H1 (cell line): ENCODE measurements at regions not wholly inside any gene's neighbourhood (a gene's known extent, or its start where the extent isn't known, plus 50 kb on each side); places are given as distances from the start of the nearest gene placed in this dataset.

Source experiments
- CTCF ChIA-PET: fragments of 300-600 bp; sonication (Branson Sonifier 250); formaldehyde crosslinking; loops from one replicate; lab custom pipeline; 2021; ENCODE audit not compliant: partially characterized antibody; lab: Charles Lee
- POLR2A ChIA-PET: fragments of 300-600 bp; sonication (Branson Sonifier 250); formaldehyde crosslinking; loops from one replicate; lab custom pipeline; 2021; ENCODE audit warnings: inconsistent platforms; ENCODE audit not compliant: partially characterized antibody; lab: Charles Lee
- DNase-seq, 2 experiments: peaks; one replicate each; pipeline versions ENCODE4 v3.0.0 to v3.0.0-alpha.2; 2010 to 2022; ENCODE audit warnings: low spot score in 2 of 2, low read depth in 1 of 2, mixed read lengths in 1 of 2
- FAIRE-seq: peaks from 2 replicates; lab custom pipeline; 2011; peaks lifted over from hg19 to GRCh38; lab: Jason Lieb, UNC
- H2AFZ ChIP-seq: 2 replicates; pipeline ENCODE4 v1.8.1; 2012; ENCODE audit warnings: low read length, inconsistent platforms
- H2AK5ac ChIP-seq: 2 replicates; pipeline ENCODE4 v1.6.1; 2013; ENCODE audit warnings: low read depth, low read length
- H2BK120ac ChIP-seq: replicated peaks from 2 replicates; pipeline ENCODE3; 2013; ENCODE audit warnings: low read depth, low read length, inconsistent platforms
- H2BK12ac ChIP-seq: 2 replicates; pipeline ENCODE4 v1.6.1; 2013; ENCODE audit warnings: low read depth, low read length
- H2BK15ac ChIP-seq: 2 replicates; pipeline ENCODE4 v1.6.1; 2013; ENCODE audit warnings: low read length
- H2BK20ac ChIP-seq: 2 replicates; pipeline ENCODE4 v1.6.1; 2013; ENCODE audit warnings: low read length
- H2BK5ac ChIP-seq: 2 replicates; pipeline ENCODE4 v1.6.1; 2013; ENCODE audit warnings: low read depth, low read length
- H3K14ac ChIP-seq: 2 replicates; pipeline ENCODE4 v1.6.1; 2013; ENCODE audit warnings: inconsistent platforms; ENCODE audit not compliant: insufficient read length
- H3K18ac ChIP-seq: 2 replicates; pipeline ENCODE4 v1.6.1; 2013; ENCODE audit warnings: low read length; ENCODE audit errors: extremely low read depth
- H3K23ac ChIP-seq: 2 replicates; pipeline ENCODE4 v1.6.1; 2013; ENCODE audit warnings: inconsistent platforms; ENCODE audit not compliant: insufficient read length
- H3K23me2 ChIP-seq: 2 replicates; pipeline ENCODE4 v1.6.1; 2013; ENCODE audit warnings: low read depth, low read length
- H3K27ac ChIP-seq: 2 replicates; pipeline ENCODE4 v1.6.1; 2011; ENCODE audit warnings: low read depth, low read length, inconsistent platforms
- H3K27me3 ChIP-seq, 4 experiments: replicated peaks in 1 of 4; 1 replicate in 1 of 4; 2 replicates in 3 of 4; pipeline versions ENCODE4 v1.6.1 to v1.8.1; 2011 to 2013; ENCODE audit warnings: low read length in 3 of 4, mild to moderate bottlenecking in 3 of 4, inconsistent platforms in 2 of 4, mixed read lengths in 2 of 4, moderate library complexity in 1 of 4; ENCODE audit not compliant: control insufficient read depth in 3 of 4, insufficient read depth in 3 of 4; ENCODE audit errors: extremely low read depth in 1 of 4
- H3K36me3 ChIP-seq, 4 experiments: 2 replicates each; pipeline versions ENCODE4 v1.6.1 to v1.8.1; 2011 to 2013; ENCODE audit warnings: mild to moderate bottlenecking in 4 of 4, low read length in 3 of 4, moderate library complexity in 2 of 4, control low read depth in 1 of 4, inconsistent platforms in 1 of 4; ENCODE audit not compliant: insufficient read depth in 4 of 4, control insufficient read depth in 2 of 4
- H3K4ac ChIP-seq: replicated peaks from 2 replicates; pipeline ENCODE3; 2013; ENCODE audit warnings: low read length, low read depth, mixed read lengths, inconsistent platforms; ENCODE audit not compliant: insufficient read length
- H3K4me1 ChIP-seq, 4 experiments: replicated peaks in 1 of 4; 1 replicate in 1 of 4; 2 replicates in 3 of 4; pipeline versions ENCODE4 v1.6.1 to v1.8.1; 2011 to 2013; ENCODE audit warnings: low read length in 3 of 4, inconsistent platforms in 2 of 4, mixed read lengths in 1 of 4; ENCODE audit not compliant: insufficient read depth in 4 of 4, control insufficient read depth in 3 of 4
- H3K4me2 ChIP-seq, 2 experiments: 2 replicates each; pipeline versions ENCODE4 v1.6.1 to v1.8.1; 2011 to 2013; ENCODE audit warnings: low read depth in 2 of 2, low read length in 2 of 2, control low read depth in 1 of 2, inconsistent platforms in 1 of 2, mild to moderate bottlenecking in 1 of 2; ENCODE audit not compliant: insufficient read depth in 1 of 2
- H3K4me3 ChIP-seq, 4 experiments: fragments of 200-600, 300-600 bp in 1 of 4; sonication (generic), shearing (Covaris generic), sonication (Bioruptor Twin) in 1 of 4; 2 replicates each; pipeline versions ENCODE4 v1.5.1 to v1.8.1; 2011 to 2016; ENCODE audit warnings: low read length in 4 of 4, low read depth in 3 of 4, control low read depth in 2 of 4, inconsistent platforms in 2 of 4, mild to moderate bottlenecking in 2 of 4, mixed read lengths in 1 of 4, moderate library complexity in 1 of 4; ENCODE audit not compliant: insufficient read depth in 2 of 4; ENCODE audit errors: extremely low read depth in 1 of 4
- H3K56ac ChIP-seq: replicated peaks from 2 replicates; pipeline ENCODE3; 2013; ENCODE audit warnings: low read depth, mild to moderate bottlenecking, mixed read lengths, low read length, inconsistent platforms; ENCODE audit not compliant: insufficient read length
- H3K79me1 ChIP-seq: 2 replicates; pipeline ENCODE4 v1.6.1; 2013; ENCODE audit warnings: low read depth, low read length, control low read depth
- H3K79me2 ChIP-seq, 2 experiments: 2 replicates each; pipeline versions ENCODE4 v1.6.1 to v1.8.1; 2012 to 2013; ENCODE audit warnings: low read length in 2 of 2, mild to moderate bottlenecking in 2 of 2, inconsistent platforms in 1 of 2; ENCODE audit not compliant: insufficient read depth in 2 of 2, control insufficient read depth in 1 of 2
- H3K9ac ChIP-seq, 4 experiments: replicated peaks in 1 of 4; 1 replicate in 1 of 4; 2 replicates in 3 of 4; pipeline versions ENCODE4 v1.6.1 to v1.8.1; 2011 to 2013; ENCODE audit warnings: low read depth in 3 of 4, low read length in 3 of 4, control low read depth in 2 of 4, mild to moderate bottlenecking in 2 of 4, moderate library complexity in 2 of 4, inconsistent platforms in 1 of 4; ENCODE audit errors: extremely low read depth in 1 of 4
- H3K9me3 ChIP-seq, 2 experiments: 2 replicates each; pipeline versions ENCODE4 v1.6.1 to v1.8.1; 2012 to 2013; ENCODE audit warnings: mild to moderate bottlenecking in 2 of 2, moderate library complexity in 2 of 2, control low read depth in 1 of 2, inconsistent platforms in 1 of 2, low read depth in 1 of 2, low read length in 1 of 2, mixed read lengths in 1 of 2; ENCODE audit not compliant: insufficient read depth in 2 of 2
- H4K20me1 ChIP-seq, 2 experiments: replicated peaks in 1 of 2; 2 replicates each; pipeline versions ENCODE3 to v1.8.1; 2011 to 2013; ENCODE audit warnings: inconsistent platforms in 2 of 2, low read length in 2 of 2, mild to moderate bottlenecking in 1 of 2; ENCODE audit not compliant: insufficient read depth in 2 of 2, control insufficient read depth in 1 of 2
- H4K5ac ChIP-seq: 2 replicates; pipeline ENCODE4 v1.6.1; 2013; ENCODE audit warnings: low read length, low read depth, mixed read lengths, inconsistent platforms; ENCODE audit not compliant: insufficient read length
- H4K8ac ChIP-seq: 2 replicates; pipeline ENCODE4 v1.8.0; 2013; ENCODE audit warnings: mild to moderate bottlenecking, moderate library complexity, low read length, inconsistent platforms; ENCODE audit not compliant: insufficient read depth; ENCODE audit errors: extremely low read depth
- H4K91ac ChIP-seq: replicated peaks from 2 replicates; pipeline ENCODE3; 2013; ENCODE audit warnings: low read length, mixed read lengths, inconsistent platforms; ENCODE audit not compliant: insufficient read length
- CHD1 ChIP-seq: IDR thresholded peaks from 2 replicates; pipeline ENCODE4 v1.6.1; 2012; ENCODE audit warnings: low read depth, low read length, improper control_type of control experiment
- MAFK ChIP-seq: IDR thresholded peaks from 2 replicates; pipeline ENCODE4 v1.6.1; 2012; ENCODE audit warnings: low read depth, mild to moderate bottlenecking, improper control_type of control experiment, low read length
- MAX ChIP-seq: IDR thresholded peaks from 2 replicates; pipeline ENCODE4 v1.6.1; 2012; ENCODE audit warnings: inconsistent platforms
- SP2 ChIP-seq: IDR thresholded peaks from 2 replicates; pipeline ENCODE4 v1.6.1; 2012; ENCODE audit warnings: mild to moderate bottlenecking, low read length, inconsistent platforms
- TBP ChIP-seq: IDR thresholded peaks from 2 replicates; pipeline ENCODE4 v1.6.1; 2011; ENCODE audit warnings: low read depth, low read length, improper control_type of control experiment
- TEAD4 ChIP-seq: IDR thresholded peaks from 2 replicates; pipeline ENCODE4 v1.6.1; 2012; ENCODE audit warnings: low read depth, low read length, inconsistent platforms, mixed read lengths
- ZNF274 ChIP-seq: IDR thresholded peaks from 2 replicates; pipeline ENCODE4 v1.7.0; 2012; ENCODE audit warnings: low read length, borderline replicate concordance; ENCODE audit errors: extremely low read depth
- WGBS, 2 experiments: shearing (Covaris generic) in 1 of 2; methylation state at CpG; one replicate each; pipeline versions ENCODE4 v1.1.6 to v1.1.7; 2013 to 2015; ENCODE audit warnings: low lambda C conversion rate in 2 of 2, mixed read lengths in 2 of 2, inconsistent platforms in 1 of 2, low coverage in 1 of 2, missing lambda C conversion rate in 1 of 2; ENCODE audit not compliant: insufficient replicate concordance in 2 of 2, insufficient coverage in 1 of 2, insufficient read length in 1 of 2; ENCODE audit errors: extremely low coverage in 1 of 2, missing lambda C conversion rate in 1 of 2; 5-methylcytosine and 5-hydroxymethylcytosine counted together
- TF ChIP-seq, protein P1 (sequence below), 3 experiments: IDR thresholded peaks; 1 replicate in 2 of 3; 2 replicates in 1 of 3; pipeline versions ENCODE4 v1.5.1 to v1.6.1; 2011; ENCODE audit warnings: low read length in 3 of 3, mild to moderate bottlenecking in 3 of 3, inconsistent platforms in 2 of 3, low read depth in 1 of 3, moderate library complexity in 1 of 3; ENCODE audit not compliant: insufficient read depth in 1 of 3; ENCODE audit errors: control extremely low read depth in 1 of 3

DNA sequence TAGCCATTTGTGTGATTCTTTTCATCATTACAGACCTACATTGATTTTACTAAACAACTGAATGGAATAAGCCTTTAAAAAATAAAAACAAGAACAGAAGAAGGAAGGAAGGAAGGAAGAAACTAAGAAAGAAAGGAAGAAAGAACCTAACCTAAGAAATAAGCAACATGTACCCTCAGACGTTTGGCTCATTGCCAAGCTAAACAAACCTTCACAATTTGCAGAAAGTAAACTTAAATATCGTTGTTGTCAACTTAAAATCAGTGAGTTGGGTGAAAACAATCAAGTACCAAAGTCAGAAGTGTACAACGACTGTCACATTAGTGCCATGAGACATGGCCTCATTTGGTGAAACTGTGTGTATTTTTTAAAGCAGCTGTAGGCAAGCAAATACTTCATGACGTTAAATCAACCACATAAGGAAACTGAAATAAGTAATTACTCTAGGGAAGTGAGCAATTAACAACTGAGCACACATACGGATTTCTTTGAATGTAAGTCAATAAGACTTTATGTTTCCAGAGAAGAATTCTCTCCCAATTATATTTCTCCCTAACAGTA is 313.1 kb upstream of the TMPRSS15 start:
- no peaks in the 10 kb centered on the region for H3K4me1 ChIP-seq
- H3K36me3 ChIP-seq: no peaks in the 10 kb centered on the region
- DNase-seq (no peak), FAIRE-seq (no peak)
- H3K4ac ChIP-seq: no peak overlapping the region
- H3K4me3 ChIP-seq: no peak overlapping the region
- H2AFZ ChIP-seq: no peak overlapping the region
- no peak overlapping the region for H3K23ac ChIP-seq
- no peaks in the 10 kb centered on the region for H3K27me3 ChIP-seq
- no peak overlapping the region for H3K18ac ChIP-seq
- no peak overlapping the region for H2BK15ac ChIP-seq
- H4K20me1 ChIP-seq: no peaks in the 10 kb centered on the region
- no peaks in the 10 kb centered on the region for H3K79me2 ChIP-seq
- H2BK120ac ChIP-seq: no peak overlapping the region
- H3K4me2 ChIP-seq: no peak overlapping the region
- H4K8ac ChIP-seq: no peak overlapping the region
- no peak overlapping the region for H2BK5ac ChIP-seq
- ChIA-PET CTCF (no interaction called here), POLR2A (no interaction called here)
- H2BK12ac ChIP-seq: no peak overlapping the region
- no peaks in the 10 kb centered on the region for H3K23me2 ChIP-seq
- H4K5ac ChIP-seq: no peak overlapping the region
- WGBS, 2 experiments: 89% methylated on average over 5 of the region's 5 CpGs; no CpG with 5 or more reads in 1 of the 2 experiments
- H2BK20ac ChIP-seq: no peak overlapping the region
- no peak overlapping the region for H3K56ac ChIP-seq
- peaks cover 0 to 6% of the 10 kb centered on the region in 2 experiments; a peak in 2 of 4 replicates for H3K9me3 ChIP-seq
- H3K9ac ChIP-seq: no peak overlapping the region
- H2AK5ac ChIP-seq: no peak overlapping the region
- H3K79me1 ChIP-seq: no peaks in the 10 kb centered on the region
- H4K91ac ChIP-seq: no peak overlapping the region
- TF ChIP-seq ZNF274 (no peak), MAX (no peak), SP2 (no peak), MAFK (no peak), TEAD4 (no peak), CHD1 (no peak), TBP (no peak)
- TF ChIP-seq, protein P1, sequence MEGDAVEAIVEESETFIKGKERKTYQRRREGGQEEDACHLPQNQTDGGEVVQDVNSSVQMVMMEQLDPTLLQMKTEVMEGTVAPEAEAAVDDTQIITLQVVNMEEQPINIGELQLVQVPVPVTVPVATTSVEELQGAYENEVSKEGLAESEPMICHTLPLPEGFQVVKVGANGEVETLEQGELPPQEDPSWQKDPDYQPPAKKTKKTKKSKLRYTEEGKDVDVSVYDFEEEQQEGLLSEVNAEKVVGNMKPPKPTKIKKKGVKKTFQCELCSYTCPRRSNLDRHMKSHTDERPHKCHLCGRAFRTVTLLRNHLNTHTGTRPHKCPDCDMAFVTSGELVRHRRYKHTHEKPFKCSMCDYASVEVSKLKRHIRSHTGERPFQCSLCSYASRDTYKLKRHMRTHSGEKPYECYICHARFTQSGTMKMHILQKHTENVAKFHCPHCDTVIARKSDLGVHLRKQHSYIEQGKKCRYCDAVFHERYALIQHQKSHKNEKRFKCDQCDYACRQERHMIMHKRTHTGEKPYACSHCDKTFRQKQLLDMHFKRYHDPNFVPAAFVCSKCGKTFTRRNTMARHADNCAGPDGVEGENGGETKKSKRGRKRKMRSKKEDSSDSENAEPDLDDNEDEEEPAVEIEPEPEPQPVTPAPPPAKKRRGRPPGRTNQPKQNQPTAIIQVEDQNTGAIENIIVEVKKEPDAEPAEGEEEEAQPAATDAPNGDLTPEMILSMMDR (IDR thresholded peaks at IDR 0.05; ENCODE audit: control extremely low read depth in 1 of 3, insufficient read depth in 1 of 3, low read depth in 1 of 3, low read length in 3 of 3): no peak
- TF ChIP-seq, all 59 proteins: peak for 0
- no peak overlapping the region for H3K14ac ChIP-seq
- no peak overlapping the region for H3K27ac ChIP-seq
